ENCODE measurements at regions not wholly inside any gene's neighbourhood (a gene's known extent, or its start where the extent isn't known, plus 50 kb on each side); places are given as distances from the start of the nearest gene placed in this dataset.

DNA sequence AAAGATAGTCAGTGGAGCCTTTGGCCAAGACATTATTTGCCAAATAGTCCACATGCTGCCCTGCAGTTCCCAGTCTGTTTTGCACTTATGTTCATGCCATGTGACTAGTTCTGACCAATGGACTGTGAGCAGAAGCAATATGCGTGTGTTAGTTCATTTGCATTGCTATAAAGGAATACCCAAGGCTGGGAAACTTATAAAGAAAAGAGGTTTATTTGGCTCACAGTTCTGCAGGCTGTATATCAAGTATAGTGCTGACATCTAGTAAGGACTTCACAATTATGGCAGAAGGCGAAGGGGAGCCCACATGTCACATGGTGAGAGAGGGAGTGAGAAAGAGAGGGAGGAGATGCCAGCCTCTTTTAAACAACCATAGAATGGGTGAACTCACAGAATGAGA lies 193.3 kb downstream of the PTPRU start:
- H3K4me2 ChIP-seq (ENCODE audit: low read depth, low read length) = no peak overlapping the region
- in situ Hi-C loops (cut with HindIII; ENCODE audit: extremely low pct_ligation_motif_present, low pct_unique_long_range_greater_than_20kb) (no loop called here), intact Hi-C loops (cut with micrococcal nuclease; ENCODE audit: unreplicated experiment) (no loop called here)
- no peaks in the 10 kb centered on the region for H3K36me3 ChIP-seq (replicated peaks in 1 of 2; ENCODE audit: control insufficient read depth in 1 of 2, insufficient read depth in 2 of 2, low read length in 2 of 2)
- no peak for DNase-seq (ENCODE audit: low spot score)
- FAIRE-seq = no peak
- no peaks in the 10 kb centered on the region for H3K27me3 ChIP-seq (ENCODE audit: control insufficient read depth in 1 of 2, insufficient read depth in 2 of 2, low read length in 2 of 2)
- CTCF ChIA-PET (ENCODE audit: low intra/inter-chr PET ratio, low total read pairs) = no interaction called here
- H3K27ac ChIP-seq (ENCODE audit: extremely low read length, insufficient read depth, low read length) = no peak overlapping the region
- no peaks in the 10 kb centered on the region for H4K20me1 ChIP-seq (ENCODE audit: insufficient read depth, low read length)
- WGBS (ENCODE audit: low lambda C conversion rate) = 31% methylated on average over 2 of the region's 2 CpGs
- no peak overlapping the region for H2AFZ ChIP-seq (ENCODE audit: low read length)
- H3K4me1 ChIP-seq (ENCODE audit: insufficient read depth, low read length) = peaks cover 7% of the 10 kb centered on the region
- H3K9ac ChIP-seq (ENCODE audit: insufficient read depth, low read depth, low read length) = no peak overlapping the region
- BruUV-seq (replicated peaks) = no TSS peak
- no peak for ATAC-seq
- H3K79me2 ChIP-seq (ENCODE audit: insufficient read depth, low read length) = no peaks in the 10 kb centered on the region
- H3K4me3 ChIP-seq (replicated peaks in 1 of 3; ENCODE audit: insufficient read depth in 1 of 3, low read depth in 2 of 3, low read length in 3 of 3) = no peak overlapping the region
- POLR2A ChIA-PET = no interaction called here
- H3K9me3 ChIP-seq (ENCODE audit: low read length) = no peaks in the 10 kb centered on the region; the same call in 1 of the 2 replicates
- TF ChIP-seq, protein P1, sequence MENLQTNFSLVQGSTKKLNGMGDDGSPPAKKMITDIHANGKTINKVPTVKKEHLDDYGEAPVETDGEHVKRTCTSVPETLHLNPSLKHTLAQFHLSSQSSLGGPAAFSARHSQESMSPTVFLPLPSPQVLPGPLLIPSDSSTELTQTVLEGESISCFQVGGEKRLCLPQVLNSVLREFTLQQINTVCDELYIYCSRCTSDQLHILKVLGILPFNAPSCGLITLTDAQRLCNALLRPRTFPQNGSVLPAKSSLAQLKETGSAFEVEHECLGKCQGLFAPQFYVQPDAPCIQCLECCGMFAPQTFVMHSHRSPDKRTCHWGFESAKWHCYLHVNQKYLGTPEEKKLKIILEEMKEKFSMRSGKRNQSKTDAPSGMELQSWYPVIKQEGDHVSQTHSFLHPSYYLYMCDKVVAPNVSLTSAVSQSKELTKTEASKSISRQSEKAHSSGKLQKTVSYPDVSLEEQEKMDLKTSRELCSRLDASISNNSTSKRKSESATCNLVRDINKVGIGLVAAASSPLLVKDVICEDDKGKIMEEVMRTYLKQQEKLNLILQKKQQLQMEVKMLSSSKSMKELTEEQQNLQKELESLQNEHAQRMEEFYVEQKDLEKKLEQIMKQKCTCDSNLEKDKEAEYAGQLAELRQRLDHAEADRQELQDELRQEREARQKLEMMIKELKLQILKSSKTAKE (CRISPR knock-in tag; IDR thresholded peaks at IDR 0.05; ENCODE audit: borderline replicate concordance) = no peak
- TF ChIP-seq, protein P2, sequence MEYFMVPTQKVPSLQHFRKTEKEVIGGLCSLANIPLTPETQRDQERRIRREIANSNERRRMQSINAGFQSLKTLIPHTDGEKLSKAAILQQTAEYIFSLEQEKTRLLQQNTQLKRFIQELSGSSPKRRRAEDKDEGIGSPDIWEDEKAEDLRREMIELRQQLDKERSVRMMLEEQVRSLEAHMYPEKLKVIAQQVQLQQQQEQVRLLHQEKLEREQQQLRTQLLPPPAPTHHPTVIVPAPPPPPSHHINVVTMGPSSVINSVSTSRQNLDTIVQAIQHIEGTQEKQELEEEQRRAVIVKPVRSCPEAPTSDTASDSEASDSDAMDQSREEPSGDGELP (IDR thresholded peaks at IDR 0.05; ENCODE audit: borderline replicate concordance, low read depth) = no peak
- TF ChIP-seq XBP1 (CRISPR knock-in tag; IDR thresholded peaks at IDR 0.05) = no peak
- TF ChIP-seq REXO4 (CRISPR knock-in tag; IDR thresholded peaks at IDR 0.05; ENCODE audit: borderline replicate concordance) = no peak
- no peak for TF ChIP-seq ZSCAN25 (CRISPR knock-in tag; IDR thresholded peaks at IDR 0.05)
- no peak for TF ChIP-seq HNRNPUL1 (IDR thresholded peaks at IDR 0.05; ENCODE audit: low read depth, low read length)
- TF ChIP-seq HNF4G (IDR thresholded peaks at IDR 0.05; ENCODE audit: borderline replicate concordance, low read depth, low read length) = no peak
- no peak for TF ChIP-seq HNF4G (CRISPR knock-in tag; IDR thresholded peaks at IDR 0.05; ENCODE audit: borderline replicate concordance, low read depth)
